MCF 10A (cell line): ENCODE measurements at regions not wholly inside any gene's neighbourhood (a gene's known extent, or its start where the extent isn't known, plus 50 kb on each side); places are given as distances from the start of the nearest gene placed in this dataset.

ENCODE experiments used
- BruUV-seq: library from RNA; stranded (reverse); fragments of 400-500 nt; replicated peaks from 2 replicates; lab custom pipeline; 2021; lab: Mats Ljungman, UMichigan
- CTCF ChIA-PET: fragments of 300-600 bp; sonication (Branson Sonifier 250); formaldehyde crosslinking; extraction: SDS; loops from one replicate; lab custom pipeline; 2021; ENCODE audit warnings: antibody characterized with exemption, inconsistent platforms; lab: Yijun Ruan, JAX
- POLR2A ChIA-PET: fragments of 300-600, 350-650 bp; sonication (Branson Sonifier 250); formaldehyde crosslinking; extraction: SDS; loops from one replicate; lab custom pipeline; 2020; ENCODE audit warnings: antibody characterized with exemption, inconsistent platforms; lab: Yijun Ruan, JAX
- DNase-seq: peaks from one replicate; pipeline ENCODE4 v3.0.0-alpha.2; 2018; ENCODE audit not compliant: unreplicated experiment
- H3K27ac Mint-ChIP-seq: one replicate; pipeline ENCODE4 v1.8.0; 2022; ENCODE audit warnings: mild to moderate bottlenecking, low read depth, mixed read lengths; ENCODE audit not compliant: unreplicated experiment
- H3K27me3 Mint-ChIP-seq: one replicate; pipeline ENCODE4 v1.8.0; 2022; ENCODE audit warnings: mixed read lengths; ENCODE audit not compliant: insufficient read depth, unreplicated experiment
- H3K36me3 Mint-ChIP-seq: one replicate; pipeline ENCODE4 v1.8.0; 2022; ENCODE audit warnings: mild to moderate bottlenecking, moderate library complexity, mixed read lengths; ENCODE audit not compliant: insufficient read depth, unreplicated experiment
- H3K4me1 Mint-ChIP-seq: one replicate; pipeline ENCODE4 v1.8.0; 2022; ENCODE audit warnings: mixed read lengths; ENCODE audit not compliant: insufficient read depth, unreplicated experiment
- H3K4me3 Mint-ChIP-seq: one replicate; pipeline ENCODE4 v1.8.0; 2022; ENCODE audit warnings: mild to moderate bottlenecking, moderate library complexity, mixed read lengths; ENCODE audit not compliant: unreplicated experiment
- H3K9me3 Mint-ChIP-seq: one replicate; pipeline ENCODE4 v1.8.0; 2022; ENCODE audit warnings: mixed read lengths; ENCODE audit not compliant: unreplicated experiment
- intact Hi-C: fragments of 100-400 bp; cut with micrococcal nuclease; formaldehyde crosslinking; loops from 2 replicates; pipeline ENCODE4 v1.14.1; 2022
- TF ChIP-seq, protein P1 (sequence below): fragments of 200-600 bp; IDR thresholded peaks from one replicate; pipeline ENCODE4 v1.8.0; 2022; ENCODE audit warnings: antibody characterized with exemption, mild to moderate bottlenecking; ENCODE audit not compliant: unreplicated experiment

DNA sequence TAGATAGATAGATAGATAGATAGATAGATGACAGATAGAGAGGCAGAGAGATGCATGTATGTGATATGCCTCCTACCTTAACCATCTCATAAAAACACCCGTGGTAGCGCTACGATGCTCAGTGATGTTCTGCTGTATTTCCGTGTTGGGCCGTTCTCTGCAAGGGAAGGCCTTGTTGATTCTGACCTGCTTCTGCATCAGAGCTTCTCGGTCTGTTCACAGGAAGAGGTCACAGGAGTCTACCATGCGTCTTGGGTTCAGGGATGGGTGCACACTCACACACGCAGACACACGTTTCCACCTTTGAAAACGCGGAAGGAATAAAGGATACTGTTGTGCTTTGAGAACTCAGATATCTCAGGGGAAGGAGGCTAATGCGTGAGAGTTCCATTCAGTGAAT, 316.9 kb downstream of the TEX29 start:
- H3K36me3 Mint-ChIP-seq: no peaks in the 10 kb centered on the region
- TF ChIP-seq, protein P1, sequence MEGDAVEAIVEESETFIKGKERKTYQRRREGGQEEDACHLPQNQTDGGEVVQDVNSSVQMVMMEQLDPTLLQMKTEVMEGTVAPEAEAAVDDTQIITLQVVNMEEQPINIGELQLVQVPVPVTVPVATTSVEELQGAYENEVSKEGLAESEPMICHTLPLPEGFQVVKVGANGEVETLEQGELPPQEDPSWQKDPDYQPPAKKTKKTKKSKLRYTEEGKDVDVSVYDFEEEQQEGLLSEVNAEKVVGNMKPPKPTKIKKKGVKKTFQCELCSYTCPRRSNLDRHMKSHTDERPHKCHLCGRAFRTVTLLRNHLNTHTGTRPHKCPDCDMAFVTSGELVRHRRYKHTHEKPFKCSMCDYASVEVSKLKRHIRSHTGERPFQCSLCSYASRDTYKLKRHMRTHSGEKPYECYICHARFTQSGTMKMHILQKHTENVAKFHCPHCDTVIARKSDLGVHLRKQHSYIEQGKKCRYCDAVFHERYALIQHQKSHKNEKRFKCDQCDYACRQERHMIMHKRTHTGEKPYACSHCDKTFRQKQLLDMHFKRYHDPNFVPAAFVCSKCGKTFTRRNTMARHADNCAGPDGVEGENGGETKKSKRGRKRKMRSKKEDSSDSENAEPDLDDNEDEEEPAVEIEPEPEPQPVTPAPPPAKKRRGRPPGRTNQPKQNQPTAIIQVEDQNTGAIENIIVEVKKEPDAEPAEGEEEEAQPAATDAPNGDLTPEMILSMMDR: no peak
- intact Hi-C loops: no loop called here
- no peaks in the 10 kb centered on the region for H3K4me1 Mint-ChIP-seq
- peaks cover 15% of the 10 kb centered on the region for H3K9me3 Mint-ChIP-seq
- no peak overlapping the region for H3K27ac Mint-ChIP-seq
- H3K4me3 Mint-ChIP-seq: no peak overlapping the region
- CTCF ChIA-PET: no interaction called here
- H3K27me3 Mint-ChIP-seq: no peaks in the 10 kb centered on the region
- POLR2A ChIA-PET: no interaction called here
- no peak for DNase-seq
- BruUV-seq: no TSS peak

DNA sequence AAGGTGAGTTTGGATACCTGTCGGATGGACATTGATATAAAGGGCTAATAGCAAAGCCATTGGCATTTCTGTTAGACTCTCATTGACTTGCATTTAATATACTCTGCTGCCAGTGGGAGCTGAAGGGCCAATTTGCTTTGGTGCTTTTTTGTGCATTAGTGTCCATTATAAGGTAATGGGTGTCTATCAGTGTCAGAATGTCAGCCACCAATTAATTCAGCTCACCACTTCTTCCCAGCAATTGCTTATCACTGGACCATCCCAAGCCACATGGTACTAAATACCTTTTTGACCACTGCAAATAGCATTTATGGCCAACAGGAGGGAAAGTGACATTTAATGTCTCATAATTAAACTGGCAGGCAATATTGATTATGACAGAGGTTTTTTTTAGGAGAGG, 317.8 kb downstream of the TEX29 start:
- no peak overlapping the region for H3K4me3 Mint-ChIP-seq
- no peak overlapping the region for H3K27ac Mint-ChIP-seq
- H3K36me3 Mint-ChIP-seq: no peaks in the 10 kb centered on the region
- no TSS peak for BruUV-seq
- no peaks in the 10 kb centered on the region for H3K27me3 Mint-ChIP-seq
- peaks cover 15% of the 10 kb centered on the region for H3K9me3 Mint-ChIP-seq
- intact Hi-C loops: no loop called here
- DNase-seq: no peak
- POLR2A ChIA-PET: interaction anchor here (0.8 kb wide), 1 partner anchor 307 kb away, joined by 3 read pairs; no protein-coding TSS in a partner anchor
- no peaks in the 10 kb centered on the region for H3K4me1 Mint-ChIP-seq
- CTCF ChIA-PET: no interaction called here
- TF ChIP-seq, protein P1: no peak

DNA sequence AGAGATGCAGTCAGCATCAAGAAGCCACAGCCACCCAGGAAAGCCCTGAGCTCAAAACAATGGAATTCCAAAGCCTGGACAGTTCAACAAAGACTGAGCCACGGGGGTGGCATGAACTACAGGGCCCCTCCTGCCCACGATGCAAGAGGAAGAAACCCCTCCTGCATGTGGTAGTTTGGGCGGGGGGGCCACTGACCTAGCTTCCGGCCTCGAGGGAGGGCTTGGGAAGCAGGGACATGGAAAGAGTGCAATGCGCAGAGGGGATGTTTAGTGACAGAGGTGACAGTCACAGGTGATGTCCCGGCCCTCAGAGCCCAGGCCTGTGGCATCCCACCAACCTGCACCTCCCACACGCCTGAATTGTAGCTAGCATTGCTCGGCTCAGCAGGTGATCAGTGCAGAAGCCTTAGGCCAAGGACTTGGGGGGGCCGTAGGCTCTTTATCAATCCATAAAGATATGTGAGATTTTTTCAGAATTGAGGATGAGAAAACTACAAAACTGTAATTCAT, 318.8 kb downstream of the TEX29 start:
- Mint-ChIP-seq H3K4me3 (no peak overlapping the region), H3K36me3 (no peaks in the 10 kb centered on the region), H3K27ac (no peak overlapping the region), H3K9me3 (peaks cover 15% of the 10 kb centered on the region), H3K4me1 (no peaks in the 10 kb centered on the region), H3K27me3 (no peaks in the 10 kb centered on the region)
- intact Hi-C loops: no loop called here
- DNase-seq: no peak
- ChIA-PET POLR2A (interaction anchor here (0.8 kb wide), 1 partner anchor 306 kb away, joined by 3 read pairs; no protein-coding TSS in a partner anchor), CTCF (no interaction called here)
- no TSS peak for BruUV-seq
- TF ChIP-seq, protein P1: no peak

DNA sequence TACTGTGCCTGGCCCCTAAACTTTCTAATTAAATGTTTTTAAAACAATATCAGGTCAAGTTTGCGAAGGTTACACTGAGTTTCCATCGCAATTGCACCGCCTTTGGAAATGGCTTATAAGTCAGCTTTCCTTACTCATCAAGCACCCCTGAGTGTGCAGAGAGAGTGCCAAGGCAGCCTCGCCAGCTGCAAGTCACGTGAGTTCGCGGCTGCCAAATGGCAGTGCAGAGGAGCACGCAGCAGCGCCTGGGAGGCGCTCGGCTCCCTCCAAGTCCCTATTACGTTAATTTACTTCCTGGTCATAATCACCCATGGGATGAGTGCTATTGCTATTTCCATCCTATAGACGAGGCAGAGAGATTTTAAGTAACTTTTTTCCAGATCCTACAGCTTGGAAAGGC, 319.6 kb downstream of the TEX29 start:
- Mint-ChIP-seq H3K4me1 (no peaks in the 10 kb centered on the region), H3K27ac (no peak overlapping the region), H3K9me3 (peaks cover 15% of the 10 kb centered on the region), H3K4me3 (no peak overlapping the region), H3K36me3 (no peaks in the 10 kb centered on the region), H3K27me3 (no peaks in the 10 kb centered on the region)
- ChIA-PET POLR2A (no interaction called here), CTCF (no interaction called here)
- TF ChIP-seq, protein P1: no peak
- no TSS peak for BruUV-seq
- intact Hi-C loops: no loop called here
- no peak for DNase-seq
